ENCODE measurements at regions not wholly inside any gene's neighbourhood (a gene's known extent, or its start where the extent isn't known, plus 50 kb on each side); places are given as distances from the start of the nearest gene placed in this dataset.

- ChIA-PET POLR2A (no interaction called here), RAD21 (ENCODE audit: unreplicated experiment) (no interaction called here), SMC1A (ENCODE audit: uncharacterized antibody, unreplicated experiment) (interaction anchor here (2.1 kb wide), 1 partner anchor 194 kb away, joined by 5 read pairs; no protein-coding TSS in a partner anchor), CTCF (interaction anchor here (0.7 to 1.5 kb wide), 4 partner anchors 8 to 194 kb away, joined by 3 to 5 read pairs (median 3); no protein-coding TSS in a partner anchor)
- TF ChIP-seq TAF1 (IDR thresholded peaks at IDR 0.05; ENCODE audit: borderline replicate concordance, low read depth, low read length) = no peak
- TF ChIP-seq BACH1 (IDR thresholded peaks at IDR 0.05; ENCODE audit: borderline replicate concordance) = no peak
- TF ChIP-seq MLLT1 (IDR thresholded peaks at IDR 0.05) = no peak
- no peak for TF ChIP-seq SREBF1 (IDR thresholded peaks at IDR 0.05; ENCODE audit: low read length)
- TF ChIP-seq ESRRA (IDR thresholded peaks at IDR 0.05; ENCODE audit: low read length) = no peak
- TF ChIP-seq MYC (IDR thresholded peaks at IDR 0.05; ENCODE audit: insufficient read depth, insufficient read length, insufficient replicate concordance, low read length, severe bottlenecking) = no peak
- TF ChIP-seq ATF3 (IDR thresholded peaks at IDR 0.05; ENCODE audit: borderline replicate concordance, extremely low read depth, low read depth, low read length) = no peak
- TF ChIP-seq FOXK2 (IDR thresholded peaks at IDR 0.05) = no peak
- H3K79me2 ChIP-seq (ENCODE audit: control insufficient read depth, insufficient read depth, low read length) = no peaks in the 10 kb centered on the region
- no peaks in the 10 kb centered on the region for H3K4me1 ChIP-seq (ENCODE audit: control insufficient read depth, insufficient read depth, low read length)
- WGBS (ENCODE audit: insufficient coverage, insufficient replicate concordance, low lambda C conversion rate, missing lambda C conversion rate) = 72% methylated on average over 4 of the region's 4 CpGs
- H3K4me3 ChIP-seq = no peak overlapping the region
- intact Hi-C loops (cut with micrococcal nuclease; ENCODE audit: unreplicated experiment) (no loop called here), in situ Hi-C loops (cut with MboI) (no loop called here)
- H3K27ac ChIP-seq (ENCODE audit: control insufficient read depth, insufficient read depth) = no peak overlapping the region
- no peak overlapping the region for H3K4me2 ChIP-seq (ENCODE audit: control insufficient read depth, insufficient read depth)
- no peaks in the 10 kb centered on the region for H3K27me3 ChIP-seq (replicated peaks in 1 of 2; ENCODE audit: control insufficient read depth in 2 of 2, insufficient read depth in 2 of 2, low read length in 1 of 2)
- H4K20me1 ChIP-seq (ENCODE audit: control insufficient read depth, insufficient read depth) = no peaks in the 10 kb centered on the region
- DNase-seq (ENCODE audit: low read depth, low spot score) = no peak
- no peaks in the 10 kb centered on the region for H3K9me3 ChIP-seq (replicated peaks; ENCODE audit: control insufficient read depth, insufficient read depth, low read length)
- no peak for ATAC-seq
- H3K9ac ChIP-seq (ENCODE audit: control insufficient read depth, insufficient read depth, low read length) = no peak overlapping the region
- H3K36me3 ChIP-seq (ENCODE audit: control insufficient read depth in 2 of 2, insufficient read depth in 2 of 2, low read length in 1 of 2) = no peaks in the 10 kb centered on the region
- FAIRE-seq = no peak
- BruUV-seq (replicated peaks) = no TSS peak
- H2AFZ ChIP-seq (ENCODE audit: control insufficient read depth, low read depth, low read length) = no peak overlapping the region
These were observed 257.8 kb upstream of the GALNT5 start for GRCh38 chr2:156999661-157000060.
